SH-SY5Y (cell line): ENCODE measurements at regions not wholly inside any gene's neighbourhood (a gene's known extent, or its start where the extent isn't known, plus 50 kb on each side); places are given as distances from the start of the nearest gene placed in this dataset.

Experiments
- GATA2 ChIP-seq: IDR thresholded peaks from 2 replicates; pipeline ENCODE4 v1.6.1; 2011; ENCODE audit warnings: mild to moderate bottlenecking, low read depth, low read length
- GATA3 ChIP-seq: IDR thresholded peaks from 2 replicates; pipeline ENCODE4 v1.6.1; 2011; ENCODE audit warnings: low read depth, mild to moderate bottlenecking, low read length, moderate library complexity

DNA sequence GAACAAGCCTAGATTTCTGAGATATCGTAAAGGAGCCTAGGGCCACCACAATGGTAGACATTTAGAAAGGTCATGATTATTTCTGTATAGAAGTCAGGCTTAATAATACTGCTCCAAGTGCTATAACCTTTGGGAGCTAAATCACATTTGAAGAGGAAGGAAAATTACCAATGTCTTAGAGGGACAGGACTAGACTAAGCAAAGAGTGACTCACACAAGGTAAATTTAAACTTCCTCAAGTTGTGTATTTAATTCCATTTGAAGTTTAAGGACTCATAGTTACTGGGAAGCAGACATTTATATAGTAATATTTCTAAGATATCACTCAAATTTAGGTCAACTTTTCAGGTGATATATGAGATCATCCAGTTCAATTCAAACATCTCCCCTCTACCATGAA is 227.6 kb upstream of the MME start:
- no peak for TF ChIP-seq GATA2
- no peak for TF ChIP-seq GATA3
